HG03025 (cell line): ENCODE measurements at regions not wholly inside any gene's neighbourhood (a gene's known extent, or its start where the extent isn't known, plus 50 kb on each side); places are given as distances from the start of the nearest gene placed in this dataset.

Source experiments
- ATAC-seq: cut with Tn5 transposase; IDR thresholded peaks from one replicate; pipeline ENCODE4 v1.9.1; 2021; ENCODE audit warnings: mild to moderate bottlenecking, moderate library complexity; ENCODE audit not compliant: unreplicated experiment, low FRiP score

DNA sequence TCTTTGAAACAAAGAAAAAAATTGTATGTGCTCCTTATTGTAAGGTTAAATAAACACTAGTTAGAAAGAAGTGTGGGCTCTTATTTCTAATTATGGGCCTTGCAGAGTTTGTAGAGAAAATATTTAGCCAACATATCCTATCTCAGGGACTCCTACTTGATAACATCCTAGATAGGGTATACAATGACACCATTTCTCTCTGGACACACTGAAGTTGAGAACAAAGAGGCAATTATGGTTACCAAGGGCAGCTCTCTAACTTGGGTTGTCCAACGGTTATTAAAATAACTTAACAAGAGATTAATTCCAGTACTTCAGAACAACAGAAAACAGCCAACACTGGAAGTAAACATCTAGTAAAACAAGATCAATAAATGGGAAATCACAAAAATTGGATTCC lies 69.0 kb upstream of the ZC3H11B start:
- ATAC-seq: no peak

GRCh38 chr1:219676012-219676765 lies 63.3 kb upstream of the ZC3H11B start:
- ATAC-seq: no peak

- no peak for ATAC-seq
These were observed 57.7 kb upstream of the ZC3H11B start for GRCh38 chr1:219670426-219671149.

DNA sequence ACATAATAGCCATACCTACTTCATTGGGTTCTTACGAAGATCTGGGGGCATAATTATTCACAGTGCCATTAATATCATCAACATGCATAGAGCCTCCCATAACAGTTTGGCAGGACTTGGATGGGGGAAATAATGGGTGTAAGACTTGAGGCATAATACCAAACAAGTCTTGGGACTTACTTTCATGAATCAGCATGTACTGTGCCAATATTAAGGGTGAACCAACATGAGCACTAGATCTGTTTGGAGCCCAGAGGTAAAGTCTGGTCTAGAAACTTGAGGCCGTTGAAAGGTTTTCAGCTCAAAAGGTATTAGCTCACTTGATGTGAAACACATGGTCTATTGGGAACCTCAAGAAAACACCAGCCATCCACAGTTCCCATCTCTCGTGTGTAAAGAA lies 56.7 kb upstream of the ZC3H11B start:
- no peak for ATAC-seq

DNA sequence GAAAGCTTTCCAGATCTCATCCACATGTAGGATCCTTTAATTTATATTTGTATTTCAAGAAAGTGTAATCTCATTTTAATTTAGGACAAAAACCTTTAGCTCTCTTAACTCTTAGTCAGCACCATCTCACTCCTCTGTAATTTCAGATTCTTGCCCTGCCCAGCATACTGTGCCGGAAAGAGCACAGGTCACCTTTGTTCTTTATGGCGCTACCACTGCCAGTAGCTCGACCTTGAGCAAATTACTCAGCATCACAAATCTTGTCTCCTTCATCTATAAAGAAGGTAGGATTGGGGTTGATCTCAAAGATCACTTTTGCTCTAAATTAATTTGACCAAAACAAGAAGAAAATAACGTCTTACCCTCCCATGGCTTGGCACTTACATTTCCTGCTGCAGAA lies 56.1 kb upstream of the ZC3H11B start:
- no peak for ATAC-seq

GRCh38 chr1:219668446-219668845 lies 55.5 kb upstream of the ZC3H11B start:
- no peak for ATAC-seq

GRCh38 chr1:219666242-219666641 lies 53.3 kb upstream of the ZC3H11B start:
- no peak for ATAC-seq

GRCh38 chr1:219665089-219665488 lies 52.2 kb upstream of the ZC3H11B start:
- ATAC-seq: no peak

DNA sequence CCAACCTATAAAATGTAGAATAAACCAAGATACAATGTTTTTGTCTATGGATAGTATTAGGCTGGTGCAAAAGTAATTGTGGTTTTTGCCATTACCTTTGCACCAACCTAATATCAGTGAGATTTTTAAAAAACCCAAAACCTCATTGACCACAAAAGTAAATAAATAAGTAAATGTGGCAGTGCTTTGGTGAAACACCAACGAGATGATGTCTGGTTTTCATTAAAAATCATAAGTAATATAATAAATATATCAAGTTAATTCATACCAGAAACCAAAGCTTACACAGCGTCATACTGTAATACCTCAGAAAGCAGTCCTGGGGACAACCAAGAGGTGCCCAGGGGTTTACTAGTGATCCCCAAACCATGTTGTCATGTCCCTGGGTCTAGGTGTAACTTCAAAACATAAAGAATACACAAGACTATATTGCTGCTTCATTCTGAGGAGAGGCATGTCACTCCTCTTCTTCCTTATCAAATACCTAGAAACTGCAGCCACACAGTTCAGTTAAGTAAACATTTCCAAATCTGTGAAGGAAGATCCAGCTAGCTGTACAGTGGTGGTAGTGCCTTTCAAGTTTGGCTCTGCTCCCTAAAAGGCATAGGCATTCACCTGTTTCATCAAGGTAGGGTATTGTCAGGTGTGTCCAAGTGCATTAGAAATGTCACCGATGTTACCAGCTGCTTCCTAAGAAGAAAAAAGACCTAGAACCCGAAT lies 51.6 kb upstream of the ZC3H11B start:
- no peak for ATAC-seq
